CD4-positive, alpha-beta T cell treated with Interferon alpha-2 for 1 hour (primary cell): ENCODE measurements at regions not wholly inside any gene's neighbourhood (a gene's known extent, or its start where the extent isn't known, plus 50 kb on each side); places are given as distances from the start of the nearest gene placed in this dataset.

Experiments
- DNase-seq, 2 donors: peaks; one replicate each; pipeline ENCODE4 v3.0.0-alpha.2; 2020 to 2022

DNA sequence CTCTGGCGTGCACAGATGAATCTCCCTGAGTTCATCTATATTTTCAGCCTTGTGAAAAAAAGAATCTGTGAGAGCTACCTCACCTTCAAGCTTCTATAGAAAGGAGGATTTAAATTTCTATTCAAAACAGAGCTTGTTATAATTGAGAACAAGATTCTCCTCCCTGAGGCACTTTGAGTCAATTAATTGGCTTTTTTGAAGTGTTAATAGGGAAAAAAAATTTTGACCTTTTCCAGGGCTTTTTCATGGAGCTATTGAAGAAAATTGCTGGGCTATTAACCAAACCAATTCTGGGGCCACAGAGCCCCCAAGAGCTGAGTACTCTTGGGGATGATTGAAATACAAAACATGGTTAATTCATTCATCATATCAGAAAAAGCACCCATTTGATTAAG, 225.1 kb downstream of the CMPK2 start:
- DNase-seq: no peak

- no peak for DNase-seq
These were observed 223.8 kb downstream of the CMPK2 start for GRCh38 chr2:6641956-6642355.

DNA sequence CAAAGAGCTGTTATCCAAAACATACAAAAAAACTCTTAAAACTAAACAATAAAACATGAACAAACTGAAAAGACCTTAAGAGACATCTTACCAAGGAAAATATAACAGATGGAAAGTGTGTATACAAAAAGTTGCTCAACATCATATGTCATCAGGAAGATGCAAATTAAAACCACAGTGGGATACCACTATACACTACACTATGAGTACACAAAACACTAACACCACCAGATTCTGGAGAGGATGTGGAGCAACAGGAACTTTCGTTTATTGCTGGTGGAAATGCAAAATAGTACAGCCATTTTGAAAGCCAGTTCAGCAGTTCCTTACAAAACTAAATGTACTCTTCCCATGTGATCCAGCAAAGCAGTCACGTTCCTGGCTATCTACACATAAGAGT, 221.4 kb downstream of the CMPK2 start:
- no peak for DNase-seq

- no peak for DNase-seq
These were observed 220.7 kb downstream of the CMPK2 start for GRCh38 chr2:6645004-6645403.

DNA sequence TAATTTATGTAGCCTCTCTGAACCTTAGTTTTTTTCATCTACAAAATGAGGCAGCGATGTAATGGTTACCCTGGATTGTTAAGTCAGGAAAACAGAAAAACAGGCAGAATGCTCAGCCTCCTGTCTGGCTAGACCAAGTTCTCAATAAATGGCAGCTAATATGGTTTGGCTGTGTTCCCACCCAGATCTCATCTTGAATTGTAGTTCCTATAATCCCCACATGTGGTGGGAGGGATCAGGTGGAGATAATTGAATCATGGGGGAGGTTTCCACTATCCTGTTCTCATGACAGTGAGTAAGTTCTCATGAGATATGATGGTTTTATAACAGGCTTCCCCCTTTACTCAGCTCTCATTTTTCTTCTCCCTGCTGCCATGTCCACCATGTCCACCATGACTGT, 220.0 kb downstream of the CMPK2 start:
- DNase-seq: no peak

GRCh38 chr2:6647046-6647445, 218.7 kb downstream of the CMPK2 start:
- no peak for DNase-seq

GRCh38 chr2:6648596-6649247, 217.0 kb downstream of the CMPK2 start:
- DNase-seq: no peak

GRCh38 chr2:6650311-6650710, 215.4 kb downstream of the CMPK2 start:
- no peak for DNase-seq

DNA sequence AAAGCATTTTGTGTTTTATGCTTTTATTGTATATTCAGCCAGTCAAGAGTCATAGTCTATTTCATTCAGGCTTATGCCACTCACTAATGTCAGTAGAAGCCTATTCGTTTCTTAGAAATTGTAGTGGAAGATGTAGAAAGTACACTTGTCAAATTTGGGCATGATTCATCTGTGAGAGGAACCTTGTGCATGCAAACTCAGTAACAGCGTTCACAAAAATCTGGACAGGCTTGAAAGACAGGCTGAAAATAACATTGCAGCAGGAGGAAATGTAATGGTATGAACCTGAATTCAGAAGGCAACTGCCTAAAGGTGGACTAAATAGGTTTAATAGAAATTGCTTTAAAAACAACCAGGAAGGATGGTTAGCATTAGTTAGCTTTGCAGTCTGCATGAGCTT, 213.5 kb downstream of the CMPK2 start:
- DNase-seq: no peak

- DNase-seq: no peak
These were observed 212.4 kb downstream of the CMPK2 start for GRCh38 chr2:6653281-6653750.

GRCh38 chr2:6654279-6654678, 211.4 kb downstream of the CMPK2 start:
- DNase-seq: no peak

GRCh38 chr2:6656633-6657032, 209.1 kb downstream of the CMPK2 start:
- DNase-seq: no peak

DNA sequence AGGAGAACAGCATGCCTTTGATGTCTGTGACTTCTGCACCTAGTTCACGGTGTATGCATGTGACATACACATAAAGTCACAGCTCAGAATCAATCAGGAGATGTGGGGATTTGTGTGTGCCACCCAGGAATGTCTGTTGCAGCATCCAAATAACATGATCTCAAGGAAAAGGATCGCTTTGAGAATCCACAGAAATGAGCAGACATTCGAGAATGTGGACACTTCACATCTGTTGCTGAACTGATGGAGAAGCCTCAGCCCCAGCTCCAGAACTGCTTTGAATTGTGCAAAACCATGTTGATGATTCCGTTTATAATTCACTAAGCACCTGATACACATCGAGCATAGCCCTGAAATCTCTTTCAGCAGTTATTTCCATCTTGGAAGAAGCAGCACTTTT, 208.6 kb downstream of the CMPK2 start:
- DNase-seq: no peak

DNA sequence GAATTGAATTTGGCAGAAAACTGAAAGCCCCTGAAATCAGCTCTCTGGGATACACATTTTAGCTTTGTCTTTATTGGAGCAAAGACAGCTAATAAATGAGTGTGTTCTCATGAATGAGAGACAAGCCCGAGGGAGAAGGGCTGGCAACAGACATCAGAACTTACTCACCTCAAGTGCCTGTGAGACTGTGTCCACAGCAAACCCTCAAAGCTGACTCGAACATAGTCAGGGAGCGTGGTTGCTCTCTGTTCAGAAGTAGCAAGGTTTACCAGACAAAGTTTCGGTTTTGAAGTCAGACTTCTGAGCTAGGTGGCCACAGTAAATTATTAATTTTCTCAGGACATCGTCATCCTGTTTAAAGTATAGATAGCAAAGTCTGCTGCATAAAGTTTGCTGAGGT, 207.9 kb downstream of the CMPK2 start:
- DNase-seq: no peak

DNA sequence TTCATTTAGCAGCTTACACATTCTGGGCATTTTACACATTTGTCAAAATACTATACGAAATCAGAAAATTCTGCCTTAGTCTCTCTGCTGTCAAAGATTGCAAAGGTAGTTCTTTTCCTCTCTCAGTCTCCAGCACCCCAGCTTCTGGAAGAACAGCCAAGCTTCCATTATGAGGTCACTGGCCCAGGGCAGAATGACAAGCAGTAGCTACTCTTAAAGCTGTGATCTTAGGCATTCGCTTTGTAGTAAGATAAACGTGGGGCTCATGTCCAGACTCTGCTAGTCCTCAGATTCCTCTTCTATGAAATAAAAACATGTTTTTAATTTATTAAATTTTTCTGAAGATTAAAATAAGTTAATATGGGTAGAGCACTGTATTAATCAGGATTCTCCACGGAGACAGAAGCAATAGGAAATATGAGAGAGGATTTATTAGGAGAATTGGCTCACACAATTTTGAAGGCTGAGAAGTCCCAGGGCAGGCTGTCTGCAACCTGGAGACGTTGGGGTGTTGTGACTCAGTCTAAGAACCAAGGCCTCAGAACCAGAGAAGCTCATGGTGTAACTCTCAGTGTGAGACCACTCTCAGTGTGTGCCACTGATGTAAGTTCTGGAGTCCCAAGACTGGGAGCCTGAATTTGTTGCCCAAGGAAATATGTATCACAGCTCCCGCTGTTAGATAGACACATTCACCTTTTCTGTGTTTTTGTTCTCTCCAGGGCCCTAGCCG, 201.2 kb downstream of the CMPK2 start:
- no peak for DNase-seq

DNA sequence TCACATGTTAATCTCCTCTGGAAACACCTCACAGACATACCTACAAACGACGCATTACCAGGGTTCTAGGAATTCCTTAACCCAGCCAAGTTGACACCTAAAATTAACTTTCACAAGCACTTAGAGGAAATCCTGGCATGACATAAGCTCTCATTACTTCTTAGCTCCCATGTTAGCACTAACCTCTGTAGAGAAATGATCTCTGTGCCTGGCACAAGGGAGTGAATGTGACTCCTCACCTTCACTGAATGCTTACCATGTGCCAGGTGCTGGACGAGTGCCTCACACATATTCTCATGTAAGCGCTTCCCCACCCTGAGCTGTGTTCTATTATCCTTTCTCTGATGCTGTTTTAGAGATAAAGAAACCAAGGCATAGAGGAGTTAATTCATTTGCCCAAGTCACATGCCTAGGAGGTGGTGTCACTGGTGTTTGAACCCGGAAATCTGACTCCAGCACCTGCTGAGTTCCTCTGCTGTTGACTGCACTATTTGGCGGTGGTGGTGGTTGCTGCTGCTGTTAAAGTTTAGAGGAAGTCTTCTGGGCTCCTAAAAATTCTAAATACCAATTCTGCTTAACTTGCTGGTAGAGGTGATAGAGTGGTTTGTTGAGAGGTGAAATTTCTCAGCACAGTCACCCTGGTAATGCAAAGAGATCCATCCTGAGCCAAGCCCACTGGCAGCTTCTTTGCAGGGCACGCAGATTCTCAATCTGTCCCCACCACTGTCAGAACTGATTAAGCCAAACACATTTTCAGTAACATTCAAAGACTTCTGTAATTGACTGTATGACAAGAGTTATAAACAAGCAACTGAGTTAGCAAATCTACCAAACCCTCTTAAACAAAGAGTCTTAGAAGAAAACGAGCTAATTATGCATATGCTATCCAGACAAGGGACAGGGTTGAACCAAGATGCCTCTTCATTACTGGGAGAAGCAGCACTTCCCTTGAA, 200.3 kb downstream of the CMPK2 start:
- DNase-seq: no peak

- DNase-seq: no peak
These were observed 198.4 kb downstream of the CMPK2 start for GRCh38 chr2:6667326-6667725.

DNA sequence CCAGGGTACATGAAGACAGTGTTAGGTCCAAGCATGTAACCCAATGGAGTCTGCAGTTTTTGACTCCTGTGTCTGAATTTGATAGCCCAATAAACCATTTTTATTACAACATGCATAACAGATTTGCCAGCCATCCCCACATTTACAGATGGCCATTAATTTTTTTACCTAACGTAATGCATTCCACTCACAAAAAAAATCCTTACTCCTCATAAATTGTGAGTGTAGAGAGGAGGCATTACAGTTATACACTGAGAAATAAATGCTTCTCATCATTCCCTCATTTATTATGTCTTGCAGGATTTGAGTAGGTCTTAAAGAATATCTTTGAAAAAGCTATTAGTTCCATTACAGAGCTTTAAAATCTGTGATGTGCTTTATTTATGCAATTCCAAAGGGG, 193.8 kb downstream of the CMPK2 start:
- no peak for DNase-seq

- no peak for DNase-seq
These were observed 191.3 kb downstream of the CMPK2 start for GRCh38 chr2:6674381-6674780.

- DNase-seq: no peak
These were observed 189.9 kb downstream of the CMPK2 start for GRCh38 chr2:6675791-6676190.

- DNase-seq: no peak
These were observed 189.5 kb downstream of the CMPK2 start for GRCh38 chr2:6676241-6676640.

DNA sequence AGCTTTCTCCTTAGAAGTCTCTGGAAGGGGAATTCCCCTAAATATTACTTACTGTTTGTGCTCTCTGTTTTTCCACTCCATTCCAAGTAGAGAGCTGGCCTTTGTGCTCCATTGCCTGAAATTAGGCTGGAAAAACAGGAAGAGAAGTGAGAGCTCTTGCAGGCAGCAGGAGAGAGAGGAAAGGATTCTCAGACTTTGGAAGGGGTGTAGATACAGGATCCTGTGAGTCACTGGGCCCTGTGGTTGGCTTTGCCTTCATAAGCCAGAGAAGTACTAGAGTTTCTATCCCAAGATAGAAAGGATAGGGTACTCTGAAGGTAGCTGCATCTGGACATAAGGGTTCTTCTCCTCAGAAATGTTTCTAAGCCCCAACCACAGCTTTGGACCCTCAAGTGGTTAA, 188.9 kb downstream of the CMPK2 start:
- DNase-seq: no peak

- DNase-seq: no peak
These were observed 186.2 kb downstream of the CMPK2 start for GRCh38 chr2:6679471-6679870.

DNA sequence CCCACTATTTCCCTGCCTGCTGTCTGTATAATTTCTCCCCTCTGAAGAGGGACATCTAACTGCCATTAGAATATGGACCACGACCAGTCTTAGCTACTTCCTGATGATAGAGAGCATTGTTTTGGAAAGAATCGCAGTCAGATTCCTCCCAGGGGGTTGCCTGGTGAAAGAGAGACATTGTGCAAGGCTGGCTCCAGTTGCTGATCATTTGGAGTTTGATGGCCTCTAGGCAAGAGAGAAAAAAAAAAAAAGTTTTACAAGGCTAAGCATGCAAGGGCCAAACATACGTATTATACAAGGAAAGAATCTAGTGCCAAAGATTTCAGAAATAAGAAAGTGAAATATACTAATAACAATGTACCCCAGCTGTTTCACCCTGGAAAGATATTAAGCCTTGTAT, 182.2 kb downstream of the CMPK2 start:
- no peak for DNase-seq
